HG03520 (cell line): ENCODE measurements at regions not wholly inside any gene's neighbourhood (a gene's known extent, or its start where the extent isn't known, plus 50 kb on each side); places are given as distances from the start of the nearest gene placed in this dataset.
A peak's percentile ranks its signal among the peaks of the same experiment; 100 is the strongest.

Experiments
- ATAC-seq: cut with Tn5 transposase; IDR thresholded peaks from one replicate; pipeline ENCODE4 v1.9.1; 2021; ENCODE audit warnings: mild to moderate bottlenecking, moderate library complexity; ENCODE audit not compliant: unreplicated experiment

- ATAC-seq = no peak
Measured at GRCh38 chr15:98513428-98513986, 134.8 kb upstream of the IGF1R start.

- ATAC-seq = no peak
Measured at GRCh38 chr15:98514034-98514622, 134.2 kb upstream of the IGF1R start.

GRCh38 chr15:98518823-98519561 lies 129.3 kb upstream of the IGF1R start:
- ATAC-seq = peak; percentile 88

- no peak for ATAC-seq
Measured at GRCh38 chr15:98519767-98520550, 128.4 kb upstream of the IGF1R start.

GRCh38 chr15:98522127-98522526 lies 126.2 kb upstream of the IGF1R start:
- ATAC-seq = no peak

GRCh38 chr15:98523912-98524662 lies 124.3 kb upstream of the IGF1R start:
- no peak for ATAC-seq

GRCh38 chr15:98524838-98525660 lies 123.3 kb upstream of the IGF1R start:
- ATAC-seq = no peak

GRCh38 chr15:98525661-98526001 lies 122.7 kb upstream of the IGF1R start:
- no peak for ATAC-seq

GRCh38 chr15:98526094-98526493 lies 122.2 kb upstream of the IGF1R start:
- no peak for ATAC-seq

GRCh38 chr15:98528046-98528725 lies 120.2 kb upstream of the IGF1R start:
- ATAC-seq = no peak

GRCh38 chr15:98529205-98530145 lies 118.9 kb upstream of the IGF1R start:
- ATAC-seq = no peak

- ATAC-seq = no peak
Measured at GRCh38 chr15:98530570-98530969, 117.8 kb upstream of the IGF1R start.

- no peak for ATAC-seq
Measured at GRCh38 chr15:98532063-98532462, 116.3 kb upstream of the IGF1R start.

GRCh38 chr15:98536976-98537375 lies 111.4 kb upstream of the IGF1R start:
- ATAC-seq = no peak

- no peak for ATAC-seq
Measured at GRCh38 chr15:98537516-98538060, 110.8 kb upstream of the IGF1R start.

- ATAC-seq = no peak
Measured at GRCh38 chr15:98541519-98541918, 106.8 kb upstream of the IGF1R start.

GRCh38 chr15:98543237-98543636 lies 105.1 kb upstream of the IGF1R start:
- ATAC-seq = no peak

- no peak for ATAC-seq
Measured at GRCh38 chr15:98546329-98546728, 102.0 kb upstream of the IGF1R start.
